HepG2 (cell line): ENCODE measurements at regions not wholly inside any gene's neighbourhood (a gene's known extent, or its start where the extent isn't known, plus 50 kb on each side); places are given as distances from the start of the nearest gene placed in this dataset.

Source experiments
- CTCF ChIP-seq: sonication (generic); formaldehyde crosslinking; IDR thresholded peaks from 2 replicates; pipeline ENCODE4 v1.5.0; 2020; ENCODE audit warnings: mild to moderate bottlenecking, missing genetic modification reagents, moderate library complexity
- IRF2 ChIP-seq: IDR thresholded peaks from 2 replicates; pipeline ENCODE4 v1.6.1; 2018; ENCODE audit warnings: missing genetic modification reagents, missing compliant biosample characterization
- MED1 ChIP-seq: sonication (generic); formaldehyde crosslinking; IDR thresholded peaks from 2 replicates; pipeline ENCODE4 v1.4.0; 2020; ENCODE audit warnings: missing genetic modification reagents
- NCOA5 ChIP-seq: sonication (generic); formaldehyde crosslinking; IDR thresholded peaks from 2 replicates; pipeline ENCODE4 v1.4.0; 2020; ENCODE audit warnings: missing genetic modification reagents
- NFYB ChIP-seq: sonication (generic); formaldehyde crosslinking; IDR thresholded peaks from 2 replicates; pipeline ENCODE4 v1.4.0; 2020; ENCODE audit warnings: missing genetic modification reagents
- POLR2AphosphoS5 ChIP-seq: IDR thresholded peaks from 2 replicates; pipeline ENCODE4 v1.6.1; 2012; ENCODE audit warnings: low read depth, low read length
- PREB ChIP-seq: sonication (generic); formaldehyde crosslinking; IDR thresholded peaks from 2 replicates; pipeline ENCODE4 v1.4.0; 2020; ENCODE audit warnings: missing genetic modification reagents
- RBM39 ChIP-seq: fragments of 200-400 bp; formaldehyde crosslinking; IDR thresholded peaks from one replicate; pipeline ENCODE4 v1.6.1; 2018; ENCODE audit warnings: antibody characterized with exemption, mild to moderate bottlenecking, low read depth, low read length; ENCODE audit not compliant: poor library complexity, severe bottlenecking
- TARDBP ChIP-seq: sonication (generic); formaldehyde crosslinking; IDR thresholded peaks from 2 replicates; pipeline ENCODE4 v1.8.0; 2022; ENCODE audit warnings: mild to moderate bottlenecking, missing genetic modification reagents

GRCh38 chr2:139098961-139099360 lies 318.8 kb upstream of the NXPH2 start:
- TF ChIP-seq NFYB (CRISPR knock-in tag) (no peak), IRF2 (CRISPR knock-in tag) (no peak), CTCF (no peak), NCOA5 (CRISPR knock-in tag) (no peak), PREB (CRISPR knock-in tag) (no peak), POLR2AphosphoS5 (no peak), RBM39 (no peak), MED1 (no peak), TARDBP (CRISPR knock-in tag) (no peak)
